GM18873 (cell line): ENCODE measurements at regions not wholly inside any gene's neighbourhood (a gene's known extent, or its start where the extent isn't known, plus 50 kb on each side); places are given as distances from the start of the nearest gene placed in this dataset.

Source experiments
- ATAC-seq: cut with Tn5 transposase; IDR thresholded peaks from one replicate; pipeline ENCODE4 v1.9.1; 2021; ENCODE audit warnings: mild to moderate bottlenecking, moderate library complexity, moderate number of reproducible peaks; ENCODE audit not compliant: unreplicated experiment, low FRiP score

DNA sequence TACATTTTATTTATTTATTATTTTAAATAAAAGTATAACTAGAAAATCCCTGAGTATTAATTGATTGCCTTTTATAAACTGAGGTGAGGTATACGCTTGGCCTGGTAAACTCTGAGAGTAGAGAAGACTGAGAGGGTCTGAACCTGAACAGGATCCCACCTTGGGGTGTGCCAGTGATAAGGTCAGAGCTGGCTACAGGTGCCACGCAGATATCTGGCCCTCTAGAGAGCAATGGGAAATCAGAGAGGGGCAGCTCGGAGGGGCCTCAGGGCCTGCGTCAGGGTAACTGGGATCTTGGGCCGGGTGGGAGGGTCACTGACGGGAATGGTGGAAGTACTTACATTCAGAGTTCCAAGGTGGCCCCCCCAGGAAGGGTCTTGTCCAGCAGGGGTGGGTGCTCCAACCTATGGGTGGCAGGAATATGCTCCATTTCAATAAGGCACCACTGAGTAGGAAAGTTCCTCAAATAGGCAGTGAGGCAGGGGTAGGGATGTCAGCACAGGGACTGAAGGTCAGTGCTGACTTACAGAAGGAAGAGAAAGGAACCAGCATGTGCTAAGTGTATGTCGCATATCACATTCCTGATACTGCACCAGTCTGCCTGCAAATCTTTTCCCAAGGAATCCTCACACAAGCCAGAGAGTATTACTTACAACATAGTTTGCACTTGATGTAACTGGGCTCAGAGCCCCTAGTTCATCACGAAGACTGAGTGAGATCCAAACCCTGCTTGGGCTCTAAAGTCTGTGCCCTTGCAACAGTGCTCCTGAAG lies 706.0 kb upstream of the RAB6C start:
- no peak for ATAC-seq

DNA sequence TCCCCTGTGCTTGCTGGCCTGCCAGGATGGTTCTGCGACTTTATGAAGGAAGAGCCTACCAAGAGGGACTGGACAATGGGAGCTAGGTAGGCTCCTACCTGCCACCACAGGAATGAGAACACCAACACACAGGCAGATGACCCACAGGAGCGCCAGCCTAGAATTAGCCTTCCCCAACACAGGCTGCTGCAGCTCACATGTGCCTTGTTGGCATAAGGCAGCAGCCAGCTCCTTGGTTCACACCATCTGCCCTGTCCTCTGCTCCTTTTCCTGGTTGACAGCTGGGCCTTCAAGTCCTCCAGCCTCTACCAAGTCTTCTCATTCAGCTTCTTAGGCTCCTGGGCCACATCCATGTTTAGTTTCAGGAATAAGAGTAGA lies 705.4 kb upstream of the RAB6C start:
- ATAC-seq: no peak

DNA sequence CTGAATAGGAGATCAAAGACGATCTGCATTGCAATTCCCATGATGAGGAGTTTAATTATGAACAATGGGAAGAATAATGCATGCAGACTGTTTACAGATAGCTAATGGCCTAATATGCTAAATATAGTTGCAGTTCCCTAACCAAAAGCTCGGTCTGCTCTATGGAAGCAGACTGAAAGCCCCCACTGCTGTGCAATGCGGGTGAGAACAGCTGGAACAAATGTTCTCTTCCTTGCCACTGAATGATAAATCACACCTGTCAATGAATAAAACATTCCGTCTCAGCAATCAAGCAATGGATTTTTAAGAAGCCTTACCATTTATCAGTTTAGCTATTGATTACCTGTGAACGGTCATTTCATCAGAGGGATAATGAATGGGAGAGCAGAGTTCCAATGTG lies 704.5 kb upstream of the RAB6C start:
- no peak for ATAC-seq

DNA sequence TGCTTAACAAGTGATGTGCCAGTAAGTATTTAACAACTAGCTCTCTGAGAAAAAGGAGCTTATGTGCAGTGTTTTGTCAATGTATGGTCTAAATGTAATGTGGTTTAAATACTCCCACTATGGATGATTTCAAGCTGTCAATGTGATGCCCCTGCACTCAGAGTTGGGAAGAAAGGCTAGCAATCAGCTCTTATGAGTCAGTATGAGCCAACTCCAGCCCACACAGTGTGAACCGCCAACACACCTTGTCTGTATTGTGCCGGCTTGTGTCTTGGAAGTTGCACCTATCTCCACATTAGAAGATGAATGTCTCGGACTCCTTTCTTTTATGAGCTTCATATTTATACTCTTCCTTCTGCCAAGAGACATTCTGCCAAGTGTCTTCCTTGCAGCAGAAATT lies 703.8 kb upstream of the RAB6C start:
- ATAC-seq: no peak

DNA sequence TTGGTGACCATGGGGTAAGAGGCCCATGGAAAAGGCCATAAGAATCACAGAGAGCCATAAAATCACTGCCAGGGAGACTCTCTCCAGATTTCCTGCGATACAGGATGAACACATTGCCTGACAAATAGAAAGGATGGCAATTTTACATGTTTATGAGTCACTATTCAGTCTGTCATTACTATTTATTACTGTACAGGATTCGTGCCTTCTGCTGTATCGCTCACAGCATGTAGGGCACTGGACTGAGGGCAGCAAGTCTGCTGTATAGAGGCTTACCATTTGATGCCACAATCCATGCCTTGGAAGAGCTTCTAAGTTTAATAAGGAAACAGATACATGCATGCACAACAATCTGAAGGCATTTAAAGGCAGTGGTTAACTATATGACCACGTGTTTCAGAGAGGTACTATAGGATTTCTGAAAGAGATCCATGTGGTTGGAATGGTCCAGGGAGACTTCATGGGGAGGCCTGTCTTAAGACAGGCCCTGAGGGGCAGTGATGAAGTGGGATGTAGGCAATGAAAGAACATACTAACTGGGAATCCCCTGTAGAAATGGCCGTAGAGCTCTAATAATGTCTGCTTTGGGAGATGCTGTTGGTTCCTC lies 702.4 kb upstream of the RAB6C start:
- ATAC-seq: no peak

DNA sequence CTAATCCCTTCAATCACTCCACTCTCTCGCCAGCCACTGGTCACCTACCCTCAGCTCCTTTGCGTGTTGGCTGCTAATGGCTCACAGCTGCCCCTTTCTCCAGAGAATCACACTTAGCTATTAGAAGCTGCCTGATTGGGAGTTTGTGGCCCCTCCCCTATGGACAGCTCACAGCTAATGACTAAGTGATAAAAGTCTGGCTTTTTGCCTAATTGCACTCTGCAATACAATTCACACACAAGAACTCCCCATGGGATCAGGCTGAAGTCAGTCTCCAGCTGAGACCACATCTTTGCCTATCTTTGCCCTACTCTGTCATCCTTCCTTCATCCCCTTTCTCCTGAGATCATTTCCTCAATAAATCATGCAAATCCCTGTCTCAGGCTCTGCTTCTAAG lies 701.9 kb upstream of the RAB6C start:
- ATAC-seq: no peak

DNA sequence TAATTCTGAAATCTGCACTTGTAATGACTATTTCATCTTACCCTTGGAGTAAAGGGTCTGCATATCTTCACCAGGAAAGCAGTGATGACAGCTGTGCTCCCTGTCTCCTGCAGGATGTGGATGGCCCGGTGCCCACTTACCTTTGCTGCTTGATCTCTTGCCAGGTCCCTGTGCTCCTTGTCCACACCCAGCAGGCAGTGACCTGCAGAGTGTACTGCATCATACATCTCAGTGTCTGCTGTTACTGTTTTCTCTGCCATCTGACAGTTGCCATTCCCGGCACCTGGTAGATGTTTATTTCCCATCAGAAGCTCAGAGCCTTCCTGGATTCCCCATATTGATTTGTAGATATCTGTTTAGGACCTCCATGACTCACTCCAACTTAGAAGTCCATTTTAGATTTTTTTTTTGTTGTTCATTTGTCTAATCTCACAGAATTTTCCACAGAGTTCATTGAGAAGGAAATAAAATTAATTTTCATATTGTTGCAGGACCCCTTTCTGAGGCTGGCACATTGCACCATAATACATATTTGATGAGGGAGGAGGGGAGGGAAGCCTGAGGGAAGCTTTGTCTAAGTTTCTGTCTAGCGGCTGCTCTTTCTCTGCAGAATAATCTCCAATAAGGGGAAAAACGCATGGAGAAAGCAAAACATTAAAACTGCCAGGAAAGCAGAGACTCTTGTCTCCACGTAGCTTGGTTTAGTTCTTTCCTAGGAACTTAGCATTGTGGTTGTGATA lies 697.5 kb upstream of the RAB6C start:
- no peak for ATAC-seq

DNA sequence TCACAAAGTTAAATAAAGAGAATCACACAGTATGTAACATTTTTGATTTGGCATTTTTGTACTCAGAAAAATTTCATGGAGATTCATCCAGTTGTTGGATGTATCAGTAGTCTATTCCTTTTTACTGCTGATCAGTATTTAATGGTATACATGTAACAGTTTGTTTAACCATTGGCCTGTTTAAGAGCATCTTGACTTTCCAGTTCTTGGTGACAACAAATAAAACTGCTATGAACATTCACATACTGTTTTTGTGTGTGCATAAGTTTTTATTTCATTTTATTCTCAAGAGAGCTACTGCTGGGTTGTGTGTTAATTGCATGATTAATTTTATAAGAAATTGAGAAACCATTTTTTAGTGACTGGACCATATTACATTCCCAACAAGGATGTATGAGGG lies 694.5 kb upstream of the RAB6C start:
- no peak for ATAC-seq

DNA sequence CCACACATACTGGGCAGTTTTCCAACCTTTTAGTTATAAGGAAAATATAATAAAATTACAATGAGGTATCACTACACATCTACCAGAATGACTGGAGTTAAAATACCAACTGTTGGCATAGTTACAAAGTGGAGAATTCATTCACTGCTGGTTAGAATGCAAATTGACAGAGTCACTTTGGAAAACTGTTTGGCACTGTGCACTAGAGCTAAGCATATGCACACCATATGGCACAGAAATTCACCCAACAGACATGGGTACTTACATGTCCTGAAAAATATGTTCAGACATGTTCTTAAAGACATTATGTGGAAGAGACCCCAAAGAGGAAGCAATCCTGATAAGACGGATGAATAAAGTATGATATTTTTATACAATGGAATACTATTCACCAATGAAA lies 686.1 kb upstream of the RAB6C start:
- ATAC-seq: no peak

DNA sequence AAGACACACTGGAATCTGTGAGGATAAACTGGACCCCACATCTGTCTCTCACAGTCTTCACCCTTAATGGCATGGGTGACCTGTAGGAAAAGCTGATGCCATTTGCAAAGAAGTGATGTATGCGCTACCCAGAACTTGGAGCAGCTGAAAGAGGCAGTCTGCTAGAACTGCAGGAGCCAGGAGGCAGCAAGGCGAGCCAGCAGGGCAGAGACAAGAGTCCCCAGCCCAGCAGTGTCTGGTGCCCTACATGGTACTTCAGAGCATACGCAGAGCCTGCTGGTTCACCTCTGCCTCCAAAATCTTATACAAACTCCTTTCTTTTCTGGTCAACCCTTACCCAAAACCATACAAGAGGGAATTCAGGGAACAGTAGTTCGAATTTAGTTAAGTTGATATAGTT lies 683.1 kb upstream of the RAB6C start:
- no peak for ATAC-seq

DNA sequence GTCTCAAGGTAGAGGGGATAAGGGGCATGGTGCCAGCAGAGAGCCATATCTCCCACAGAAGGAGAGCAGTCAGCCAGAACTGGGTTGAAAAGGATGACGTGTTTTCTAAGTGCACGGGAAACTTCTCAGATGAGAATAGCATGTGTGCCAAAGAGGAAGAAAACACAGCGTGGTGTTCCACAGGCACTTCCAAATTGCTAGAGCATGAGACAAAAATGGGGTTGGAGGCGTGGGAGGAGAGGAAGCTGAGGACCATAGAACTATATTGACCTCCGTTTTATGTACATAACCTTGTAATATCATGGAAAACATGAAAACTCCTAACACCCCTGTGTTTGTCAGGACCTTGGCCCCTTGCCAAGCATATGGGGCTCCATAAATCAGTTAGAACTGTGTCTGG lies 682.7 kb upstream of the RAB6C start:
- ATAC-seq: no peak

DNA sequence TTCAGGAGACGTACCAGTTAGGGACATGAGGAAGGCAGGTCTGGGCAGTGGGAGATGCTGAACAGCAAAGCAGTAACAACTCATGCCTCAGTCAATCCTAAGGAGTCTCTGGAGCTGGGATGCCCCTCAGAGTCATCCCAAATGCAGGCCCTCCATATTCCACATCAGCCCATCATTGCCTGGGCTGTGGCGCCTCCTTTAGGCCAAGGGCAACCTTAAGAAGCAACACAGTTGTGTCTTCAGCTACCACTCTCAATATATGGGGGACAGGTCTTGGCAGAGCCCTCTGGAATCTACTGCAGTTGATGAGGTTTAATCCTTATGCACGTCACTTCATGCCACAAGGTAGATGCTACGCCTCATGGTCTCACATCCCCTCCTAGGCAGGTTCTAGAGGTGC lies 682.0 kb upstream of the RAB6C start:
- ATAC-seq: no peak

DNA sequence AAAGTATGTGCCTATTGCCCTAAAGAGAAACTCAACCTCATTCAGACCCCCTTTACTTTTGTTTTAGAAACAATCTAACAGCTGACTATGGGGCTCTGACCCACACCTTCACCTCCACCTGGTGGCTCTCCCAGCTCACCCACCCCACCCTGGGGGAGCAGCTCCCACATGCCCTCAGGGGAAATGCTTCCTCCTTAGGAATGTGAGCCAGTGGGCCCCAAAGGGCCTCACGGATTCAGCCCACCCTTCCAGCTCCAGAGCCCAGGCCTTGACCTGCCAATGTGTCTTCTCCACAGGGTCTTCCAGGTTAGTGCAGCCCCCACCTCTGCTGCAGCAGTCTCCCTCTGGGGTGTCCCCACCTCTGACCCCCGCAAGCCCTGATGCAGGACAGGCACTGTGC lies 680.1 kb upstream of the RAB6C start:
- ATAC-seq: no peak

DNA sequence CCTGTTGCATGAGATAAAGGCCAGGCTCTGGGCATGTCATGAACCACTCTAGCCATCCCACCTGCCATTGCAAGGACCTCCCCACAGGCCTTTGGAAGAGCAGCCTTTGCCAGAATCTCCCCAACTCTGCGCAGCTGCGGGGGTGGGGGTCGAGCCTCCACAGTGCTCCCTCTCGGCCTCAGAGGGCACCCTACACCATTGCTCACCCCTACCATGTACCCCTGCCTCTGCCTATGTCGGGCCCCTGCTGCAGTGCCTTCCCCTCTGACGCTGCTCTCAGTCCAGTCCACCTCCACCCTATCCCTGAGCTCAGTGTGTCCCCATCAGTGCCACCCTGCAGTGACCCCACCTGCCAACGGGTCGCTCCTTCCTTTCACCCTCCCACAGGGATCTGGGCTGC lies 679.7 kb upstream of the RAB6C start:
- no peak for ATAC-seq

DNA sequence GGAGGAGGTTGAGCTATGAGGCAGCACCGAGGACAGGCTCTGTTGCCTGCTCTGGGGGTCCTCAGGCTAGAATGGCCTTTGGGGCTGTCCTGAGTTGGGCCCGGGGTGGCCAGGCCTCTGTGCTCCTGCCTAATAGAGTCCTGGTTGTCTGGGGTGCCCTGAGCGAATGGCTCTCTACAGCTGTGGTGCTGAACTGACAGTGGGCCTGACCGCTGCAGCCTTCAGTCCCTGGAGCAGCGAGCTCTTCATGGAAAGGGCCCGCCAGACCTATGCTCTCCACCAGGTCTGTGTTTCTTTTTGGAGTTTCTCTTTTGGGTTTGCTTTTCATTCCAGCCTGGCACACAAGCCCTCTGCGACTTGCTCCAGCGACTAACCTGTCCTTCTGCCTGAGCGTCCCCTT lies 679.0 kb upstream of the RAB6C start:
- no peak for ATAC-seq

DNA sequence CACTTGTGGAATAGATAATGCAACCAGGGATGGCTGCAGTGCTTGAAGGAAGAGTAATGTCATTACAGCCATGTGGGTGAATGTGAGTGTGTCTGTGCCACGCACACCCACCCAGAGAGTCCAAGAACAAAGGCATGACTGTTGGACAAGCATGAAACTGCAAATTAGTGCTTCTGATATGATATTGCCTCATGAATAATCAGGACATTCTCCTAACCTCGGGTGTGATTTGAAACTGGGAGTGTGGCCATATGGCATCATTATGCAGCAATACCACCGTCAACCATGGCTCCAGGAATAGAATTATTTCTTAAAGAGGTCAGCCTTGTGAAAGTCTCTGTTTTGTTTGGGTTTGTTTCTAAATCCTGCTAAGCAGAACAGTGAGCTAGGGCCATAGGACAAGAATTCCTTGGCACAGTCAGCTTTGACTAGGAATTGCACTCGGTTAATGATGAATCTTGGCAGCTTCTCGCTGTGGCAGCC lies 678.0 kb upstream of the RAB6C start:
- no peak for ATAC-seq

DNA sequence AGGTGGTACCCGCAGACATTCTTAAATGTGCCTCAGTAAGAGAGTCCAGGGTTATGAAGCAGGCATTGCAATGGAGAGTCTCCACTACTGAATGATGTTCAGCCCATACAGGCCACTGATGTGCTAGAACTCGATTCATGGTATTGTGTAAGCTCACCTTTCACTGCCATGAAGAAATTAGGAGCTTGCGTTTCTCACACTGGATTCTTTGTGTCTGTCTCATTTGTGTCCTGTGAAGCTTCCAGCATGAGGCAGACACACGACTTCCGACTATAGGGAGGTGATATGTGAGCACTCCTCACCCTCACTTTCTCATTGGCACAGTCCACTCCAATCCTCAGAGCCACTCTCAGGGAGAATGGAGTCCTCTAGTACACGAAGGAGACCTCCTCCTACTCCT lies 677.4 kb upstream of the RAB6C start:
- ATAC-seq: no peak

DNA sequence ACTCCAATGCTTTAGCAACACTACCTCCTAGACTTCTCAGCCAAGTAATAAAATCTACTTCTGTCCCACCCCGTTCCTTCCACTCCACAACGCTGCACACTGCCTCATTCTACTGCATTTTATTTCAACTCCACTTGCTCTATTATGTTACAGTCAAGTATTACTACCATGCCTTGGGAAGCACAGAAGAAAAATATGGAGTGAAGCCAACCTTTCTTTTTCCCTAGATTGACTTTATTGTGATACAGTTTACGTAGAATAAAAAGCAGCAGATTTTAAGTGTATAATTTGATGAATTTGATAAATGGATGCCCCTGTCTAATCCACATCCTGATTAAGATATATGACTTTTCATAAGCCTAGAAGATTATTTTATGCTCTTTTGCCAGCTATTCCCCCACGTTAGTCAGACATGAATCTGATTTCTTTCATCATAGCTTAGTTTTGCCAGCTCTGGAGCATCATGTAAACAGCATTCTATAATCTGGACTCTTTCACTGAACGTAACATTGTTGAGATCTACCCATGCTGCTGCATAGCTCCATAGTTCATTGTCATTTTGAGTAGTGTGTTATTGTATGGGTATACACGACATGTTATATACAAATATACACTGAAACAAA lies 676.8 kb upstream of the RAB6C start:
- no peak for ATAC-seq

DNA sequence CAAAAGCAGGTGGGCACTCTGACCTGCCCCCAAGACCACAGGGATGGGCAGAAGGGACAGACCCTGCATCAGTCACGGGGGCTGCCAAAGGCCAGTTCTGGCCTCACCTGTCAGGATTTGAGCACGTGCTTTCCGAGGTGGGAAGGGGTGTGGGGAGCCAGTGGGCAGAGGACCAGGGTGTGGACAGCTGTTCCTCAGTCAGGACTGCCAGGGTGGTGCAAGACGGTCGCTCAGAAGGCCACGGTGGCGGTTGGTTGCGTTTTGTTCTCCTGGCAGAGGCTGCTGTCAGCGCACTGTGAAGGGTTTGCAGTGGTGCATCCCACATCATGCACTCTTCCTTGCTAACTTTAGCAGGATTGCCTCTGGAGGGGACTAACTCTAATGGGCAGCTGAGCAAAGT lies 665.3 kb upstream of the RAB6C start:
- no peak for ATAC-seq

DNA sequence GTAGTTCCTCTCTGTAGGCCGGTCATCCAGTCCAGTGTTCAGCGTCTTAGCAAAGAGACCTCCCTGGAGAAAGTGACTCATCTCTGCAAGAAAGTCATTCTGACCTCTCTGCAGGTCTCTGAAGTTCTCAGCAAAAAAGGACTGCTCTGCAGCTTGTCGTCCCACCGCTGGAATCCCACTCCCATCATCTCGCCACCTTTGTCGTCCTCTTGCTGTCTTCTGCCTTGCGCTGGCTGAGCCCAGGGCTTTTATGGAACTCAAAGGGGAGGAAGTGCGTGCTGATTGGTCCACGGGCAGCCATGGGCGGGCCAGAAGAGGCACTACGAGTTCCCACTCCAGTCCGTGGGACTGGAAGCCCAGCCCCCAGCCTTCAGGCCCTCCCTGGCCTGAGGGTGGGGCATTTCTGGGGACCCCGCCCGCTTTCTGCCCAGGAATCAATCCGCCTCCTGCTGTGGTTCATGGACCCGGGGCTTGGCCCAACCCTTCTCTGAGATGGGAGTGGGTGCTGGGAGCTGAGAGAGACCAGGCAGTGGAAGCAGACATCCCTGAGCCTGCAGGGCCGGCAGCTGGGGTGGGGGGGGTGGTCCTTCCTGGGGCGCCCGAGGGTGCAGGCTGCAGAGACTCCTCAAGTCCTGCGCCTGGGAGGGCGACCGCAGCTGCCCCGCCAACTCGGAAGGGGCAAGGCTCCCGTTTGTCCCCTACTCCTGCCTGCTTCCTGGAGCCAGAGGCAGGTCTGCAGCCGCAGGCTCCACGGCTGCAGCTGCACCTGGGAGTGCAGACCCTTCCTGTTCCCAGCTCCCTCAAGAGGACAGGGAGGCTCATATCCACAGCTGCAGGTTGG lies 660.7 kb upstream of the RAB6C start:
- no peak for ATAC-seq

DNA sequence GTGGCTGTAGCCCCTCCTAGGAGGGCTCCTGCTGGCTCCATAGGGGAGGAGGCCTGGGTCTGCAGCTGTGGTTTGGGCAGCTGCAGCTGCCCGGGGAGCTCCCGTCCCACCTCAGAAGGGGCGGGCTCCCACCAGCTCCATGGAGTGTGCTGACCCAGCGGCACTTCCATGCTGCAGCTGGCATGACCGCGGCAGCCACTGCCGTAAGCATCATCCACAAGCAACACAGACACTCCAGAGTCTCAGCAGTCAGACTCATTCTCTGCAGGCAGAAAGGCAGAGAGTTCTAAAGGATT lies 660.1 kb upstream of the RAB6C start:
- no peak for ATAC-seq
